Right lobe of liver (tissue), 6 donors: ENCODE measurements at regions not wholly inside any gene's neighbourhood (a gene's known extent, or its start where the extent isn't known, plus 50 kb on each side); places are given as distances from the start of the nearest gene placed in this dataset.
"Not testable (repeated sequence)": the region's sequence is repeated elsewhere in the genome, so short reads cannot be mapped to it uniquely, and the experiment has no call there.

Experiments
- ATAC-seq, 4 donors: fragments of 200-7000 bp; cut with Tn5 transposase; one replicate each; pipeline ENCODE4 v1.9.1; 2020; ENCODE audit warnings: mild to moderate bottlenecking in 4 of 4, moderate library complexity in 4 of 4
- DNase-seq, 3 donors: peaks; one replicate each; pipeline ENCODE4 v3.0.0-alpha.2; 2020
- H3K27ac ChIP-seq, 3 donors: fragments of 200-600 bp; one replicate each; pipeline ENCODE4 v1.8.0; 2022
- H3K27me3 ChIP-seq, 2 donors: fragments of 200-600 bp; one replicate each; pipeline ENCODE4 v1.8.0; 2022
- H3K36me3 ChIP-seq, 4 donors: fragments of 200-600 bp; sonication (generic) in 1 of 4; one replicate each; pipeline versions ENCODE4 v1.5.1 to v1.8.0; 2017 to 2022; ENCODE audit warnings: control low read depth in 1 of 4
- H3K4me1 ChIP-seq, 4 donors: fragments of 200-600 bp; sonication (generic) in 1 of 4; one replicate each; pipeline versions ENCODE4 v1.5.1 to v1.8.0; 2017 to 2022; ENCODE audit warnings: control low read depth in 1 of 4
- H3K4me3 ChIP-seq, 3 donors: fragments of 200-600 bp; one replicate each; pipeline ENCODE4 v1.8.0; 2022
- H3K9me3 ChIP-seq, 4 donors: fragments of 200-600 bp; sonication (generic) in 1 of 4; one replicate each; pipeline versions ENCODE4 v1.5.1 to v1.8.0; 2017 to 2022; ENCODE audit warnings: control low read depth in 1 of 4
- CTCF ChIP-seq, 4 donors: fragments of 200-600 bp in 3 of 4; fragments of 450-650 bp in 1 of 4; IDR thresholded peaks; one replicate each; pipeline versions ENCODE4 v1.5.1 to v1.8.0; 2016 to 2022; ENCODE audit warnings: antibody characterized with exemption in 4 of 4, mild to moderate bottlenecking in 2 of 4
- POLR2A ChIP-seq: fragments of 450-650 bp; IDR thresholded peaks from one replicate; pipeline ENCODE4 v1.6.1; 2017; ENCODE audit warnings: antibody characterized with exemption, mild to moderate bottlenecking
- WGBS: methylation state at CpG from one replicate; pipeline ENCODE4 v1.1.6; 2018; ENCODE audit warnings: low coverage, low lambda C conversion rate; ENCODE audit not compliant: insufficient coverage; ENCODE audit errors: missing lambda C conversion rate; 5-methylcytosine and 5-hydroxymethylcytosine counted together
- intact Hi-C, 2 donors: fragments of 100-400 bp; cut with DNase I; formaldehyde crosslinking; loops; one replicate each; pipeline versions ENCODE4 v1.11.2 to v1.14.1; 2022
- donor health status: DM: no; HTN: yes; CAD: no.
- donor health status: DM: no; HTN: no; CAD: no.
- donor health status: DM: no; HTN: no; CAD: no.
- donor health status: DM: no; HTN: yes; CAD: no.
- donor health status: DM: no; HTN: yes; CAD: no.

GRCh38 chr3:20563985-20564384, 378.0 kb upstream of the SGO1 start:
- no peak overlapping the region for H3K4me3 ChIP-seq
- no peaks in the 10 kb centered on the region for H3K9me3 ChIP-seq
- intact Hi-C loops: no loop called here
- H3K36me3 ChIP-seq: no peaks in the 10 kb centered on the region
- H3K27ac ChIP-seq: no peak overlapping the region
- TF ChIP-seq POLR2A (no peak), CTCF (IDR thresholded peaks at IDR 0.05) (no peak)
- no peak for ATAC-seq
- WGBS: 91% methylated on average over 2 of the region's 2 CpGs
- no peak for DNase-seq
- H3K27me3 ChIP-seq: no peaks in the 10 kb centered on the region
- no peaks in the 10 kb centered on the region for H3K4me1 ChIP-seq

- Histone ChIP-seq H3K27ac (no peak overlapping the region), H3K9me3 (no peaks in the 10 kb centered on the region), H3K4me3 (no peak overlapping the region), H3K36me3 (no peaks in the 10 kb centered on the region), H3K4me1 (no peaks in the 10 kb centered on the region), H3K27me3 (no peaks in the 10 kb centered on the region)
- intact Hi-C loops: no loop called here
- no peak for DNase-seq
- WGBS: 66% methylated on average over 4 of the region's 4 CpGs
- TF ChIP-seq POLR2A: no peak
- TF ChIP-seq CTCF (IDR thresholded peaks at IDR 0.05): no peak
- ATAC-seq: no peak
These were observed 377.2 kb upstream of the SGO1 start for GRCh38 chr3:20563251-20563650.

GRCh38 chr3:20561166-20561565, 375.2 kb upstream of the SGO1 start:
- Histone ChIP-seq H3K4me1 (no peaks in the 10 kb centered on the region), H3K9me3 (no peaks in the 10 kb centered on the region), H3K27me3 (no peaks in the 10 kb centered on the region), H3K27ac (no peak overlapping the region), H3K4me3 (no peak overlapping the region), H3K36me3 (no peaks in the 10 kb centered on the region)
- DNase-seq (no peak), ATAC-seq (no peak)
- WGBS: 34% methylated on average over 2 of the region's 2 CpGs
- intact Hi-C loops: no loop called here
- TF ChIP-seq POLR2A: no peak
- TF ChIP-seq CTCF (IDR thresholded peaks at IDR 0.05): no peak

GRCh38 chr3:20560446-20560845, 374.4 kb upstream of the SGO1 start:
- H3K27ac ChIP-seq, DNase-seq, H3K4me1 ChIP-seq, H3K27me3 ChIP-seq, ATAC-seq, H3K4me3 ChIP-seq, intact Hi-C loops, H3K9me3 ChIP-seq, H3K36me3 ChIP-seq: not testable (repeated sequence)
- 75% methylated on average over 3 of the region's 5 CpGs for WGBS

- no peaks in the 10 kb centered on the region for H3K27me3 ChIP-seq
- WGBS: 59% methylated on average over 2 of the region's 2 CpGs
- H3K9me3 ChIP-seq: no peaks in the 10 kb centered on the region
- H3K4me3 ChIP-seq: no peak overlapping the region
- TF ChIP-seq POLR2A: no peak
- H3K4me1 ChIP-seq: no peaks in the 10 kb centered on the region
- DNase-seq (no peak), ATAC-seq (no peak)
- H3K27ac ChIP-seq: no peak overlapping the region
- intact Hi-C loops: no loop called here
- no peaks in the 10 kb centered on the region for H3K36me3 ChIP-seq
These were observed 372.2 kb upstream of the SGO1 start for GRCh38 chr3:20558161-20558560.

GRCh38 chr3:20556661-20557060, 370.7 kb upstream of the SGO1 start:
- no peak for ATAC-seq
- TF ChIP-seq CTCF (IDR thresholded peaks at IDR 0.05): no peak
- no peak for TF ChIP-seq POLR2A
- Histone ChIP-seq H3K4me3 (no peak overlapping the region), H3K36me3 (no peaks in the 10 kb centered on the region), H3K9me3 (no peaks in the 10 kb centered on the region), H3K4me1 (no peaks in the 10 kb centered on the region), H3K27ac (no peak overlapping the region), H3K27me3 (no peaks in the 10 kb centered on the region)
- no peak for DNase-seq
- intact Hi-C loops: no loop called here
- WGBS: 68% methylated on average over 4 of the region's 4 CpGs
